ENCODE measurements at regions not wholly inside any gene's neighbourhood (a gene's known extent, or its start where the extent isn't known, plus 50 kb on each side); places are given as distances from the start of the nearest gene placed in this dataset.

- Mint-ChIP-seq H3K36me3 (ENCODE audit: low read depth, unreplicated experiment) (no peaks in the 10 kb centered on the region), H3K27me3 (ENCODE audit: unreplicated experiment) (no peaks in the 10 kb centered on the region), H3K27ac (ENCODE audit: unreplicated experiment) (no peak overlapping the region), H3K9me3 (ENCODE audit: unreplicated experiment) (no peaks in the 10 kb centered on the region), H3K4me3 (ENCODE audit: unreplicated experiment) (no peak overlapping the region), H3K4me1 (ENCODE audit: unreplicated experiment) (no peaks in the 10 kb centered on the region)
- TF ChIP-seq CTCF (IDR thresholded peaks at IDR 0.05; ENCODE audit: unreplicated experiment) = no peak
- no peak for DNase-seq (ENCODE audit: low spot score)
Observed at GRCh38 chr5:152844713-152845112, 439.6 kb upstream of the NMUR2 start.

- DNase-seq (ENCODE audit: low spot score) = no peak
- H3K27me3 Mint-ChIP-seq (ENCODE audit: unreplicated experiment) = no peaks in the 10 kb centered on the region
- H3K4me1 Mint-ChIP-seq (ENCODE audit: unreplicated experiment) = peaks cover 5% of the 10 kb centered on the region
- no peaks in the 10 kb centered on the region for H3K9me3 Mint-ChIP-seq (ENCODE audit: unreplicated experiment)
- H3K27ac Mint-ChIP-seq (ENCODE audit: unreplicated experiment) = no peak overlapping the region
- TF ChIP-seq CTCF (IDR thresholded peaks at IDR 0.05; ENCODE audit: unreplicated experiment) = no peak
- no peak overlapping the region for H3K4me3 Mint-ChIP-seq (ENCODE audit: unreplicated experiment)
- no peaks in the 10 kb centered on the region for H3K36me3 Mint-ChIP-seq (ENCODE audit: low read depth, unreplicated experiment)
Observed at GRCh38 chr5:152853361-152853760, 448.3 kb upstream of the NMUR2 start.

- DNase-seq (ENCODE audit: low spot score) = no peak
- Mint-ChIP-seq H3K4me3 (ENCODE audit: unreplicated experiment) (no peak overlapping the region), H3K36me3 (ENCODE audit: low read depth, unreplicated experiment) (no peaks in the 10 kb centered on the region), H3K27me3 (ENCODE audit: unreplicated experiment) (no peaks in the 10 kb centered on the region), H3K27ac (ENCODE audit: unreplicated experiment) (no peak overlapping the region), H3K9me3 (ENCODE audit: unreplicated experiment) (no peaks in the 10 kb centered on the region), H3K4me1 (ENCODE audit: unreplicated experiment) (peaks cover 5% of the 10 kb centered on the region)
- no peak for TF ChIP-seq CTCF (IDR thresholded peaks at IDR 0.05; ENCODE audit: unreplicated experiment)
Observed at GRCh38 chr5:152855441-152855840, 450.4 kb upstream of the NMUR2 start.

GRCh38 chr5:152861231-152861630, 456.2 kb upstream of the NMUR2 start:
- no peak overlapping the region for H3K4me3 Mint-ChIP-seq (ENCODE audit: unreplicated experiment)
- H3K36me3 Mint-ChIP-seq (ENCODE audit: low read depth, unreplicated experiment) = no peaks in the 10 kb centered on the region
- H3K9me3 Mint-ChIP-seq (ENCODE audit: unreplicated experiment) = no peaks in the 10 kb centered on the region
- no peaks in the 10 kb centered on the region for H3K27me3 Mint-ChIP-seq (ENCODE audit: unreplicated experiment)
- no peak overlapping the region for H3K27ac Mint-ChIP-seq (ENCODE audit: unreplicated experiment)
- TF ChIP-seq CTCF (IDR thresholded peaks at IDR 0.05; ENCODE audit: unreplicated experiment) = no peak
- no peak for DNase-seq (ENCODE audit: low spot score)
- peaks cover 2% of the 10 kb centered on the region for H3K4me1 Mint-ChIP-seq (ENCODE audit: unreplicated experiment)

GRCh38 chr5:152864447-152864846, 459.4 kb upstream of the NMUR2 start:
- no peak for DNase-seq (ENCODE audit: low spot score)
- TF ChIP-seq CTCF (IDR thresholded peaks at IDR 0.05; ENCODE audit: unreplicated experiment) = no peak
- no peak overlapping the region for H3K4me3 Mint-ChIP-seq (ENCODE audit: unreplicated experiment)
- no peaks in the 10 kb centered on the region for H3K4me1 Mint-ChIP-seq (ENCODE audit: unreplicated experiment)
- H3K27me3 Mint-ChIP-seq (ENCODE audit: unreplicated experiment) = no peaks in the 10 kb centered on the region
- no peaks in the 10 kb centered on the region for H3K9me3 Mint-ChIP-seq (ENCODE audit: unreplicated experiment)
- H3K36me3 Mint-ChIP-seq (ENCODE audit: low read depth, unreplicated experiment) = no peaks in the 10 kb centered on the region
- no peak overlapping the region for H3K27ac Mint-ChIP-seq (ENCODE audit: unreplicated experiment)
